ENCODE measurements at regions not wholly inside any gene's neighbourhood (a gene's known extent, or its start where the extent isn't known, plus 50 kb on each side); places are given as distances from the start of the nearest gene placed in this dataset.

GRCh38 chr2:116477229-116477628, 1337.3 kb upstream of the DDX18 start:
- TF ChIP-seq EZH2phosphoT487 (IDR thresholded peaks at IDR 0.05; ENCODE audit: borderline replicate concordance) = no peak
- no peak for TF ChIP-seq CTCF (conservative IDR thresholded peaks at IDR 0.05; ENCODE audit: low read length)

All from Loucy (cell line).